ENCODE measurements at regions not wholly inside any gene's neighbourhood (a gene's known extent, or its start where the extent isn't known, plus 50 kb on each side); places are given as distances from the start of the nearest gene placed in this dataset.

DNA sequence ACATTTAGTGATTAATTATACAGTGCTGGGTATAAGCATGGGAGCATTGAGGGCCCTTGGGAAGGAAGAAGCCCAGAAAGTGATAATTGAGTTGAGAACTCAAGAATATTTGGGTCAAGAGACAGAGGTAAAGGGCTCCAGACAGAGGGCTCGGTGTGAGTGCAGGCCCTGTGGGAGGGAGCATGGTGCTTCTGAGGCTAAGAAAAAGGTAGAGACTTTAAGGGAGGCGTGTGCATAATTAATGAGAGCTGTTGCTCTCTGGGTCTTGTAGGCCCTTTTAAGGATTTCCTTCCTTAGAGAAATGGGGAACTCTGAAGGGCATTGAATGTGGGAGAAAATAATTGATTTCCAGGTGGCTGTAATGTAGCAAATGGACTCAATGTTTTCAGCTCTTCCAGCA is 735.0 kb upstream of the POU3F3 start:
- Histone ChIP-seq H3K36me3 (ENCODE audit: insufficient read depth, low read length) (no peaks in the 10 kb centered on the region), H4K20me1 (ENCODE audit: insufficient read depth, low read length) (no peaks in the 10 kb centered on the region), H3K4me2 (ENCODE audit: insufficient read depth, low read length) (no peak overlapping the region), H3K9me3 (ENCODE audit: insufficient read depth, low read length, severe bottlenecking) (no peaks in the 10 kb centered on the region), H3K9ac (ENCODE audit: low read depth, low read length) (no peak overlapping the region), H3K4me1 (ENCODE audit: insufficient read depth, low read length) (no peaks in the 10 kb centered on the region), H3K27me3 (ENCODE audit: insufficient read depth, low read length, poor library complexity) (no peaks in the 10 kb centered on the region), H3K4me3 (ENCODE audit: low read depth in 1 of 2, low read length in 2 of 2) (no peak overlapping the region), H3K79me2 (ENCODE audit: insufficient read depth, low read length) (no peaks in the 10 kb centered on the region), H3K27ac (ENCODE audit: low read length) (no peak overlapping the region), H2AFZ (ENCODE audit: low read depth, low read length) (no peak overlapping the region)
- ATAC-seq (ENCODE audit: insufficient read depth, low read depth) (no peak), DNase-seq (no peak)
- no peak for TF ChIP-seq EZH2 (IDR thresholded peaks at IDR 0.05; ENCODE audit: borderline replicate concordance, low read depth, low read length, severe bottlenecking)

DNA sequence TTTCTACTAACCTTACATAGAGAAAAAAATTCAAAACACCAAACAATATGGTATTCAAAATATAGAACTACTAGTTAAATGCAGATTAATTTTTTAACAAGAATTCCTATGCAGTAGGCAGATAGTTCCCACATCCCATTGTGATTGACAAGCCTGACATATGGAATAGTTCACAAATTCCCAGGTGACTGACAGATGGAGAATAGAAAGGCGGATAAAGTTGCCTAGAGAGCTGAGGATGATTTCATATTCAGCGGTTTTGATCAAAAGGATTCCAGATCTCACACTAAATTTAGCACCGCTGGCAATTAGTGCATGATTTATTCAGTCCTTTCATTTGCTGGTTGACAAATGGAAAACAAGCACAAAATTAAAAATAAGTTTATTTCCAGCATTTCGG is 733.7 kb upstream of the POU3F3 start:
- no peak overlapping the region for H3K9ac ChIP-seq (ENCODE audit: low read depth, low read length)
- no peak overlapping the region for H2AFZ ChIP-seq (ENCODE audit: low read depth, low read length)
- no peak for ATAC-seq (ENCODE audit: insufficient read depth, low read depth)
- no peaks in the 10 kb centered on the region for H3K27me3 ChIP-seq (ENCODE audit: insufficient read depth, low read length, poor library complexity)
- no peaks in the 10 kb centered on the region for H3K79me2 ChIP-seq (ENCODE audit: insufficient read depth, low read length)
- TF ChIP-seq, protein P1, sequence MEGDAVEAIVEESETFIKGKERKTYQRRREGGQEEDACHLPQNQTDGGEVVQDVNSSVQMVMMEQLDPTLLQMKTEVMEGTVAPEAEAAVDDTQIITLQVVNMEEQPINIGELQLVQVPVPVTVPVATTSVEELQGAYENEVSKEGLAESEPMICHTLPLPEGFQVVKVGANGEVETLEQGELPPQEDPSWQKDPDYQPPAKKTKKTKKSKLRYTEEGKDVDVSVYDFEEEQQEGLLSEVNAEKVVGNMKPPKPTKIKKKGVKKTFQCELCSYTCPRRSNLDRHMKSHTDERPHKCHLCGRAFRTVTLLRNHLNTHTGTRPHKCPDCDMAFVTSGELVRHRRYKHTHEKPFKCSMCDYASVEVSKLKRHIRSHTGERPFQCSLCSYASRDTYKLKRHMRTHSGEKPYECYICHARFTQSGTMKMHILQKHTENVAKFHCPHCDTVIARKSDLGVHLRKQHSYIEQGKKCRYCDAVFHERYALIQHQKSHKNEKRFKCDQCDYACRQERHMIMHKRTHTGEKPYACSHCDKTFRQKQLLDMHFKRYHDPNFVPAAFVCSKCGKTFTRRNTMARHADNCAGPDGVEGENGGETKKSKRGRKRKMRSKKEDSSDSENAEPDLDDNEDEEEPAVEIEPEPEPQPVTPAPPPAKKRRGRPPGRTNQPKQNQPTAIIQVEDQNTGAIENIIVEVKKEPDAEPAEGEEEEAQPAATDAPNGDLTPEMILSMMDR (IDR thresholded peaks at IDR 0.05; ENCODE audit: borderline replicate concordance, extremely low read depth, low read length, poor library complexity, severe bottlenecking), result no peak
- TF ChIP-seq EZH2 (IDR thresholded peaks at IDR 0.05; ENCODE audit: borderline replicate concordance, low read depth, low read length, severe bottlenecking), result no peak
- no peaks in the 10 kb centered on the region for H4K20me1 ChIP-seq (ENCODE audit: insufficient read depth, low read length)
- H3K4me3 ChIP-seq (ENCODE audit: low read depth in 1 of 2, low read length in 2 of 2), result no peak overlapping the region
- no peaks in the 10 kb centered on the region for H3K9me3 ChIP-seq (ENCODE audit: insufficient read depth, low read length, severe bottlenecking)
- H3K27ac ChIP-seq (ENCODE audit: low read length), result no peak overlapping the region
- no peaks in the 10 kb centered on the region for H3K36me3 ChIP-seq (ENCODE audit: insufficient read depth, low read length)
- H3K4me2 ChIP-seq (ENCODE audit: insufficient read depth, low read length), result no peak overlapping the region
- H3K4me1 ChIP-seq (ENCODE audit: insufficient read depth, low read length), result no peaks in the 10 kb centered on the region
- DNase-seq, result no peak

DNA sequence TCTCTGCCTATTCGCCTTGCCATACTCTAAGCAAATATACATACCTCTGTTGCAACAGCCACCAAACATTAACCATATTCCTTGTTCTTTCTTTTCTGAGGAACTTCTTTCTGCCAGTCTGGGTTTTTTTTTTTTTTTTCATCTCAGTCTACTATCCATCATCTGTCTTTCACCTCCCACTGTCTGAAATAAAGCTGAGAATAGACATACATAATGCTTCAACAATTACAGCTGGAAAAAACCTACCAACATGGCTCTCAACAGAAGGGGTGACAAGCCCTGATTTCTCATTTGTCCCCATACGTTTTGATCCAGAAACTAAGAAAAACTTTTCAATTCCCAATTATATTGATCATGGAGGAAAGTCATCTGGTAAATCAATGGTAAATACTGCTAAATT is 728.8 kb upstream of the POU3F3 start:
- Histone ChIP-seq H3K9ac (ENCODE audit: low read depth, low read length) (no peak overlapping the region), H3K36me3 (ENCODE audit: insufficient read depth, low read length) (no peaks in the 10 kb centered on the region), H3K27ac (ENCODE audit: low read length) (no peak overlapping the region), H3K27me3 (ENCODE audit: insufficient read depth, low read length, poor library complexity) (no peaks in the 10 kb centered on the region), H4K20me1 (ENCODE audit: insufficient read depth, low read length) (no peaks in the 10 kb centered on the region), H2AFZ (ENCODE audit: low read depth, low read length) (no peak overlapping the region), H3K4me1 (ENCODE audit: insufficient read depth, low read length) (no peaks in the 10 kb centered on the region), H3K4me3 (ENCODE audit: low read depth in 1 of 2, low read length in 2 of 2) (no peak overlapping the region), H3K4me2 (ENCODE audit: insufficient read depth, low read length) (no peak overlapping the region), H3K9me3 (ENCODE audit: insufficient read depth, low read length, severe bottlenecking) (no peaks in the 10 kb centered on the region), H3K79me2 (ENCODE audit: insufficient read depth, low read length) (no peaks in the 10 kb centered on the region)
- ATAC-seq (ENCODE audit: insufficient read depth, low read depth) (no peak), DNase-seq (no peak)
- TF ChIP-seq, protein P1 (IDR thresholded peaks at IDR 0.05; ENCODE audit: borderline replicate concordance, extremely low read depth, low read length, poor library complexity, severe bottlenecking), result no peak
- TF ChIP-seq EZH2 (IDR thresholded peaks at IDR 0.05; ENCODE audit: borderline replicate concordance, low read depth, low read length, severe bottlenecking), result no peak

DNA sequence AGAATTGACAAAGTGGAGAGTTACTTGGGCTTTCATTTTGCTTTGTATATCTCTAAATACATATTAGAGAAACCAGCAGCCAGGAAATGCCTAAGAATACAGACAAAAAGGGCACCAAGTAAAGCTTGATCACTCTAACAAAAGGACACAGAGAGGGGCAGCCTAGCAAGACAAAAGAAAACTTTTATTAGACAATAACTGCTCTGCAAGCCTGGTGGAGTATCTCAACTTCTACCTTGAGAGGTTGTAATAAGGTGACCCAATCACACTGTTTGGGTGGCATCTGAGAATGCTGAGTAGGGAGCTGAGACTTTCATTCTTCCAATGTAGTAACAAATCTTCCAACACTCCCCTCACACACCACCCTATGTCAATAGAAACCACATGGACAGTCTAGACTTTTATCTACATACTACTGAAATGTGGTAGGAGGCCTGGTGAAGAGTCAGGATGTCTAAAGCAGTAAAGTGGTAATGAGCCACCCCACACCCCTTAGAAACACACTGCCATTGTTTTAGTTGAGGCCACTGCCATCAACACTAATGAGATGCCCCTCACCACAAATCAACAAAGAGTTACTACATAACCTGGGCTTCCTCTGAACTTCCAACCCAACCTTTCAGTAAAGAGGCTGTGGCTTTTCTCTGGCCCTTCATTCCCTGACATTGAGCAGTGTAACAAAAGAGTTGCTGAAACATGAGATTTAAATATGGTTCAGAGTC is 726.7 kb upstream of the POU3F3 start:
- ATAC-seq (ENCODE audit: insufficient read depth, low read depth), result no peak

More for the DNA sequence above, 726.7 kb upstream of the POU3F3 start:
- Histone ChIP-seq H3K4me2 (ENCODE audit: insufficient read depth, low read length) (no peak overlapping the region), H4K20me1 (ENCODE audit: insufficient read depth, low read length) (no peaks in the 10 kb centered on the region), H3K36me3 (ENCODE audit: insufficient read depth, low read length) (no peaks in the 10 kb centered on the region), H3K27ac (ENCODE audit: low read length) (no peak overlapping the region), H3K27me3 (ENCODE audit: insufficient read depth, low read length, poor library complexity) (no peaks in the 10 kb centered on the region), H2AFZ (ENCODE audit: low read depth, low read length) (no peak overlapping the region), H3K79me2 (ENCODE audit: insufficient read depth, low read length) (no peaks in the 10 kb centered on the region), H3K4me3 (ENCODE audit: low read depth in 1 of 2, low read length in 2 of 2) (no peak overlapping the region), H3K9ac (ENCODE audit: low read depth, low read length) (no peak overlapping the region), H3K9me3 (ENCODE audit: insufficient read depth, low read length, severe bottlenecking) (no peaks in the 10 kb centered on the region), H3K4me1 (ENCODE audit: insufficient read depth, low read length) (no peaks in the 10 kb centered on the region)
- TF ChIP-seq, protein P1 (IDR thresholded peaks at IDR 0.05; ENCODE audit: borderline replicate concordance, extremely low read depth, low read length, poor library complexity, severe bottlenecking), result no peak
- TF ChIP-seq EZH2 (IDR thresholded peaks at IDR 0.05; ENCODE audit: borderline replicate concordance, low read depth, low read length, severe bottlenecking), result no peak
- DNase-seq, result no peak
